GM23248 (cell line): ENCODE measurements at regions not wholly inside any gene's neighbourhood (a gene's known extent, or its start where the extent isn't known, plus 50 kb on each side); places are given as distances from the start of the nearest gene placed in this dataset.

Source experiments
- EZH2 ChIP-seq: fragments of 200-600 bp; sonication (generic); IDR thresholded peaks from 2 replicates; pipeline ENCODE4 v1.6.1; 2018; ENCODE audit warnings: antibody characterized with exemption, mild to moderate bottlenecking; ENCODE audit not compliant: insufficient read depth, poor library complexity, severe bottlenecking
- EZH2phosphoT487 ChIP-seq: fragments of 200-600 bp; sonication (generic); IDR thresholded peaks from 2 replicates; pipeline ENCODE4 v1.6.1; 2018; ENCODE audit warnings: antibody characterized with exemption, moderate library complexity, mild to moderate bottlenecking, low read depth; ENCODE audit not compliant: insufficient read depth

DNA sequence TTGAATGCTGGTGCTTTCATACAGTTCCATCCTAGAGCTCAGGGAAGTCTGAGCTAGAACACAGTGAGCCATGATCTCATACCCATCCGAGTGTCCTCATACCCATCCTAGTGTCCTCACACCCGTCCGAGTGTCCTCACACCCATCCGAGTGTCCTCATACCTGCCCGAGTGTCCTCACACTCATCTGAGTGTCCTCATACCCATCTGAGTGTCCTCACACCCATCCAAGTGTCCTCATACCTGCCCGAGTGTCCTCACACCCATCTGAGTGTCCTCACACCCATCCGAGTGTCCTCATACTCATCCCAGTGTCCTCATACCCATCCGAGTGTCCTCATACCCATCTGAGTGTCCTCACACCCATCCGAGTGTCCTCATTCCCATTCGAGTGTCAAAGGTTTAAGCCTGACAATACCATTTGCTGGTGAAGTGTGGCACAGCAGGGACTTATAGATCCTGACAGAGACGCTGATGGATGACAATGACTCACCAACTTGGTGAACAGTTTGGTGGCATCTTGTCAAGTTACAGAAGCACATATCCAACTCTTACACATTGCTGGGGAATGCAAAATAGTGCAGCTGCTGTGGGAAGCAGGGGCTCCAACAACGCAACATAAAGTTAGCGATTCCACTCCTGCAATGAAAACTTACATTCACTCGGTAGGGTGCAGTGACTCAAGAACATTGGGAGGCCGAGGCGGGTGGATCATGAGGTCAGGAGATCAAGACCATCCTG is 77.0 kb upstream of the COL5A1 start:
- TF ChIP-seq EZH2 (no peak), EZH2phosphoT487 (no peak)
